ENCODE measurements at regions not wholly inside any gene's neighbourhood (a gene's known extent, or its start where the extent isn't known, plus 50 kb on each side); places are given as distances from the start of the nearest gene placed in this dataset.
"Not testable (repeated sequence)": the region's sequence is repeated elsewhere in the genome, so short reads cannot be mapped to it uniquely, and the experiment has no call there.

GRCh38 chr7:119283353-119283752 lies 989.6 kb upstream of the KCND2 start:
- Histone ChIP-seq H3K36me3 (ENCODE audit: control insufficient read depth, insufficient read depth, low read length) (no peaks in the 10 kb centered on the region), H3K9me3 (ENCODE audit: control insufficient read depth, low read length) (no peaks in the 10 kb centered on the region), H3K27me3 (ENCODE audit: control insufficient read depth, insufficient read depth, low read length, poor library complexity, severe bottlenecking) (no peaks in the 10 kb centered on the region), H3K4me1 (ENCODE audit: control insufficient read depth, insufficient read depth, low read length) (no peaks in the 10 kb centered on the region), H3K4me3 (ENCODE audit: insufficient read depth, low read depth, low read length) (no peak overlapping the region), H3K27ac (ENCODE audit: insufficient read depth, low read depth, low read length, poor library complexity, severe bottlenecking) (no peak overlapping the region)
- WGBS, 2 experiments = 86 to 93% methylated on average over 2 to 3 of the region's 3 CpGs

- Histone ChIP-seq H3K27me3 (ENCODE audit: control insufficient read depth, insufficient read depth, low read length, poor library complexity, severe bottlenecking) (no peaks in the 10 kb centered on the region), H3K27ac (ENCODE audit: insufficient read depth, low read depth, low read length, poor library complexity, severe bottlenecking) (no peak overlapping the region), H3K4me3 (ENCODE audit: insufficient read depth, low read depth, low read length) (no peak overlapping the region), H3K4me1 (ENCODE audit: control insufficient read depth, insufficient read depth, low read length) (no peaks in the 10 kb centered on the region), H3K9me3 (ENCODE audit: control insufficient read depth, low read length) (no peaks in the 10 kb centered on the region), H3K36me3 (ENCODE audit: control insufficient read depth, insufficient read depth, low read length) (no peaks in the 10 kb centered on the region)
- WGBS, 2 experiments = 100% methylated on average over 1 of the region's 1 CpG; no CpG with 5 or more reads in 1 of the 2 experiments
Observed at GRCh38 chr7:119288416-119288815, 984.6 kb upstream of the KCND2 start.

GRCh38 chr7:119300341-119300740 lies 972.6 kb upstream of the KCND2 start:
- not testable (repeated sequence) for H3K4me1 ChIP-seq (ENCODE audit: control insufficient read depth, insufficient read depth, low read length); H3K36me3 ChIP-seq (ENCODE audit: control insufficient read depth, insufficient read depth, low read length); H3K4me3 ChIP-seq (ENCODE audit: insufficient read depth, low read depth, low read length); H3K27me3 ChIP-seq (ENCODE audit: control insufficient read depth, insufficient read depth, low read length, poor library complexity, severe bottlenecking); H3K9me3 ChIP-seq (ENCODE audit: control insufficient read depth, low read length); H3K27ac ChIP-seq (ENCODE audit: insufficient read depth, low read depth, low read length, poor library complexity, severe bottlenecking)
- WGBS, 2 experiments = 79 to 94% methylated on average over 2 to 3 of the region's 3 CpGs

- Histone ChIP-seq H3K4me1 (ENCODE audit: control insufficient read depth, insufficient read depth, low read length) (no peaks in the 10 kb centered on the region), H3K27ac (ENCODE audit: insufficient read depth, low read depth, low read length, poor library complexity, severe bottlenecking) (no peak overlapping the region), H3K4me3 (ENCODE audit: insufficient read depth, low read depth, low read length) (no peak overlapping the region), H3K9me3 (ENCODE audit: control insufficient read depth, low read length) (no peaks in the 10 kb centered on the region), H3K36me3 (ENCODE audit: control insufficient read depth, insufficient read depth, low read length) (no peaks in the 10 kb centered on the region), H3K27me3 (ENCODE audit: control insufficient read depth, insufficient read depth, low read length, poor library complexity, severe bottlenecking) (no peaks in the 10 kb centered on the region)
- WGBS, 2 experiments = 71 to 100% methylated on average over 1 of the region's 1 CpG
Observed at GRCh38 chr7:119320316-119320715, 952.7 kb upstream of the KCND2 start.

GRCh38 chr7:119329715-119330114 lies 943.3 kb upstream of the KCND2 start:
- 86 to 95% methylated on average over 4 to 5 of the region's 5 CpGs for WGBS, 2 experiments
- Histone ChIP-seq H3K4me1 (ENCODE audit: control insufficient read depth, insufficient read depth, low read length) (no peaks in the 10 kb centered on the region), H3K27me3 (ENCODE audit: control insufficient read depth, insufficient read depth, low read length, poor library complexity, severe bottlenecking) (no peaks in the 10 kb centered on the region), H3K27ac (ENCODE audit: insufficient read depth, low read depth, low read length, poor library complexity, severe bottlenecking) (no peak overlapping the region), H3K4me3 (ENCODE audit: insufficient read depth, low read depth, low read length) (no peak overlapping the region), H3K9me3 (ENCODE audit: control insufficient read depth, low read length) (no peaks in the 10 kb centered on the region), H3K36me3 (ENCODE audit: control insufficient read depth, insufficient read depth, low read length) (no peaks in the 10 kb centered on the region)

GRCh38 chr7:119335405-119335804 lies 937.6 kb upstream of the KCND2 start:
- 20% methylated on average over 1 of the region's 2 CpGs; no CpG with 5 or more reads in 1 of the 2 experiments for WGBS, 2 experiments
- Histone ChIP-seq H3K36me3 (ENCODE audit: control insufficient read depth, insufficient read depth, low read length) (no peaks in the 10 kb centered on the region), H3K9me3 (ENCODE audit: control insufficient read depth, low read length) (no peaks in the 10 kb centered on the region), H3K4me1 (ENCODE audit: control insufficient read depth, insufficient read depth, low read length) (no peaks in the 10 kb centered on the region), H3K4me3 (ENCODE audit: insufficient read depth, low read depth, low read length) (no peak overlapping the region), H3K27ac (ENCODE audit: insufficient read depth, low read depth, low read length, poor library complexity, severe bottlenecking) (no peak overlapping the region), H3K27me3 (ENCODE audit: control insufficient read depth, insufficient read depth, low read length, poor library complexity, severe bottlenecking) (no peaks in the 10 kb centered on the region)

- no peaks in the 10 kb centered on the region for H3K27me3 ChIP-seq (ENCODE audit: control insufficient read depth, insufficient read depth, low read length, poor library complexity, severe bottlenecking)
- WGBS, 2 experiments = 96% methylated on average over 4 to 5 of the region's 5 CpGs
- H3K4me1 ChIP-seq (ENCODE audit: control insufficient read depth, insufficient read depth, low read length) = no peaks in the 10 kb centered on the region
- H3K27ac ChIP-seq (ENCODE audit: insufficient read depth, low read depth, low read length, poor library complexity, severe bottlenecking) = no peak overlapping the region
- H3K9me3 ChIP-seq (ENCODE audit: control insufficient read depth, low read length) = no peaks in the 10 kb centered on the region
- no peak overlapping the region for H3K4me3 ChIP-seq (ENCODE audit: insufficient read depth, low read depth, low read length)
- H3K36me3 ChIP-seq (ENCODE audit: control insufficient read depth, insufficient read depth, low read length) = no peaks in the 10 kb centered on the region
Observed at GRCh38 chr7:119341822-119342221, 931.2 kb upstream of the KCND2 start.

- WGBS, 2 experiments = 61 to 91% methylated on average over 1 of the region's 1 CpG
- H3K36me3 ChIP-seq (ENCODE audit: control insufficient read depth, insufficient read depth, low read length) = no peaks in the 10 kb centered on the region
- H3K27me3 ChIP-seq (ENCODE audit: control insufficient read depth, insufficient read depth, low read length, poor library complexity, severe bottlenecking) = no peaks in the 10 kb centered on the region
- no peak overlapping the region for H3K27ac ChIP-seq (ENCODE audit: insufficient read depth, low read depth, low read length, poor library complexity, severe bottlenecking)
- H3K4me1 ChIP-seq (ENCODE audit: control insufficient read depth, insufficient read depth, low read length) = no peaks in the 10 kb centered on the region
- H3K4me3 ChIP-seq (ENCODE audit: insufficient read depth, low read depth, low read length) = no peak overlapping the region
- no peaks in the 10 kb centered on the region for H3K9me3 ChIP-seq (ENCODE audit: control insufficient read depth, low read length)
Observed at GRCh38 chr7:119343289-119343688, 929.7 kb upstream of the KCND2 start.

- no peaks in the 10 kb centered on the region for H3K9me3 ChIP-seq (ENCODE audit: control insufficient read depth, low read length)
- WGBS, 2 experiments = 67 to 75% methylated on average over 1 to 2 of the region's 2 CpGs
- H3K27me3 ChIP-seq (ENCODE audit: control insufficient read depth, insufficient read depth, low read length, poor library complexity, severe bottlenecking) = no peaks in the 10 kb centered on the region
- no peaks in the 10 kb centered on the region for H3K36me3 ChIP-seq (ENCODE audit: control insufficient read depth, insufficient read depth, low read length)
- H3K4me1 ChIP-seq (ENCODE audit: control insufficient read depth, insufficient read depth, low read length) = no peaks in the 10 kb centered on the region
- H3K27ac ChIP-seq (ENCODE audit: insufficient read depth, low read depth, low read length, poor library complexity, severe bottlenecking) = no peak overlapping the region
- no peak overlapping the region for H3K4me3 ChIP-seq (ENCODE audit: insufficient read depth, low read depth, low read length)
Observed at GRCh38 chr7:119344466-119344865, 928.5 kb upstream of the KCND2 start.

- H3K27ac ChIP-seq (ENCODE audit: insufficient read depth, low read depth, low read length, poor library complexity, severe bottlenecking) = no peak overlapping the region
- no peaks in the 10 kb centered on the region for H3K27me3 ChIP-seq (ENCODE audit: control insufficient read depth, insufficient read depth, low read length, poor library complexity, severe bottlenecking)
- no peaks in the 10 kb centered on the region for H3K4me1 ChIP-seq (ENCODE audit: control insufficient read depth, insufficient read depth, low read length)
- H3K36me3 ChIP-seq (ENCODE audit: control insufficient read depth, insufficient read depth, low read length) = no peaks in the 10 kb centered on the region
- no peak overlapping the region for H3K4me3 ChIP-seq (ENCODE audit: insufficient read depth, low read depth, low read length)
- H3K9me3 ChIP-seq (ENCODE audit: control insufficient read depth, low read length) = no peaks in the 10 kb centered on the region
Observed at GRCh38 chr7:119348491-119348890, 924.5 kb upstream of the KCND2 start.

GRCh38 chr7:119350334-119350733 lies 922.6 kb upstream of the KCND2 start:
- no peaks in the 10 kb centered on the region for H3K9me3 ChIP-seq (ENCODE audit: control insufficient read depth, low read length)
- H3K27me3 ChIP-seq (ENCODE audit: control insufficient read depth, insufficient read depth, low read length, poor library complexity, severe bottlenecking) = no peaks in the 10 kb centered on the region
- no peak overlapping the region for H3K4me3 ChIP-seq (ENCODE audit: insufficient read depth, low read depth, low read length)
- WGBS, 2 experiments = 94% methylated on average over 5 of the region's 5 CpGs
- no peak overlapping the region for H3K27ac ChIP-seq (ENCODE audit: insufficient read depth, low read depth, low read length, poor library complexity, severe bottlenecking)
- H3K36me3 ChIP-seq (ENCODE audit: control insufficient read depth, insufficient read depth, low read length) = no peaks in the 10 kb centered on the region
- no peaks in the 10 kb centered on the region for H3K4me1 ChIP-seq (ENCODE audit: control insufficient read depth, insufficient read depth, low read length)

Measured in ectodermal cell (in vitro differentiated cells).